ENCODE measurements at regions not wholly inside any gene's neighbourhood (a gene's known extent, or its start where the extent isn't known, plus 50 kb on each side); places are given as distances from the start of the nearest gene placed in this dataset.

GRCh38 chr18:42340423-42341009, 385.5 kb downstream of the PIK3C3 start:
- FAIRE-seq (no peak), DNase-seq (ENCODE audit: low read depth) (no peak)
- TF ChIP-seq, protein P1, sequence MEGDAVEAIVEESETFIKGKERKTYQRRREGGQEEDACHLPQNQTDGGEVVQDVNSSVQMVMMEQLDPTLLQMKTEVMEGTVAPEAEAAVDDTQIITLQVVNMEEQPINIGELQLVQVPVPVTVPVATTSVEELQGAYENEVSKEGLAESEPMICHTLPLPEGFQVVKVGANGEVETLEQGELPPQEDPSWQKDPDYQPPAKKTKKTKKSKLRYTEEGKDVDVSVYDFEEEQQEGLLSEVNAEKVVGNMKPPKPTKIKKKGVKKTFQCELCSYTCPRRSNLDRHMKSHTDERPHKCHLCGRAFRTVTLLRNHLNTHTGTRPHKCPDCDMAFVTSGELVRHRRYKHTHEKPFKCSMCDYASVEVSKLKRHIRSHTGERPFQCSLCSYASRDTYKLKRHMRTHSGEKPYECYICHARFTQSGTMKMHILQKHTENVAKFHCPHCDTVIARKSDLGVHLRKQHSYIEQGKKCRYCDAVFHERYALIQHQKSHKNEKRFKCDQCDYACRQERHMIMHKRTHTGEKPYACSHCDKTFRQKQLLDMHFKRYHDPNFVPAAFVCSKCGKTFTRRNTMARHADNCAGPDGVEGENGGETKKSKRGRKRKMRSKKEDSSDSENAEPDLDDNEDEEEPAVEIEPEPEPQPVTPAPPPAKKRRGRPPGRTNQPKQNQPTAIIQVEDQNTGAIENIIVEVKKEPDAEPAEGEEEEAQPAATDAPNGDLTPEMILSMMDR (IDR thresholded peaks at IDR 0.05; ENCODE audit: insufficient read depth, low read length, severe bottlenecking), result no peak
- Histone ChIP-seq H3K4me3 (ENCODE audit: low read depth, low read length) (no peak overlapping the region), H3K36me3 (ENCODE audit: control insufficient read depth, insufficient read depth, low read length) (no peaks in the 10 kb centered on the region), H3K27me3 (ENCODE audit: control insufficient read depth, insufficient read depth, low read length) (no peaks in the 10 kb centered on the region)

GRCh38 chr18:42341423-42341822, 386.4 kb downstream of the PIK3C3 start:
- H3K36me3 ChIP-seq (ENCODE audit: control insufficient read depth, insufficient read depth, low read length), result no peaks in the 10 kb centered on the region
- TF ChIP-seq, protein P1 (IDR thresholded peaks at IDR 0.05; ENCODE audit: insufficient read depth, low read length, severe bottlenecking), result no peak
- no peak for DNase-seq (ENCODE audit: low read depth)
- H3K27me3 ChIP-seq (ENCODE audit: control insufficient read depth, insufficient read depth, low read length), result no peaks in the 10 kb centered on the region
- FAIRE-seq, result no peak
- no peak overlapping the region for H3K4me3 ChIP-seq (ENCODE audit: low read depth, low read length)

DNA sequence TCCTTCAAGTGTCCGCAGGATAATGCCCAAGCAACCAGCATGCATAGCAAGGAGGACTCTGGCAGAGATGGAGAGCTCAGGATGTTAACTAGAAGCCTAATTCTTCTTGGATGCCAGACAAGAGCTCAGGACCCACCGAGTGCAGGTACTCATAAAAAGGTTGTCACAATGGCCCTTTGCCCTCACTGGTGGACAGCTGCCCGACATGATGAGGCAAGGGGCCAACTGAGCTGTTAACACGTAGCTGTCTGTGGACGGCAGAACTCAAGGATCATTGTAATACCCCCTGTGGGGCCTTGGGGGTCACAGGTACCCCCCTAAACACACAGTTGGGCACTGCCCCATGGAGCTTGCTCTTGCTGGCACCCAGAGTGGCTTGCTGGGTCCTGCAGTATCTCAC, 393.7 kb downstream of the PIK3C3 start:
- FAIRE-seq (no peak), DNase-seq (ENCODE audit: low read depth) (no peak)
- Histone ChIP-seq H3K36me3 (ENCODE audit: control insufficient read depth, insufficient read depth, low read length) (no peaks in the 10 kb centered on the region), H3K27me3 (ENCODE audit: control insufficient read depth, insufficient read depth, low read length) (no peaks in the 10 kb centered on the region), H3K4me3 (ENCODE audit: low read depth, low read length) (no peak overlapping the region)
- TF ChIP-seq, protein P1 (IDR thresholded peaks at IDR 0.05; ENCODE audit: insufficient read depth, low read length, severe bottlenecking), result no peak

DNA sequence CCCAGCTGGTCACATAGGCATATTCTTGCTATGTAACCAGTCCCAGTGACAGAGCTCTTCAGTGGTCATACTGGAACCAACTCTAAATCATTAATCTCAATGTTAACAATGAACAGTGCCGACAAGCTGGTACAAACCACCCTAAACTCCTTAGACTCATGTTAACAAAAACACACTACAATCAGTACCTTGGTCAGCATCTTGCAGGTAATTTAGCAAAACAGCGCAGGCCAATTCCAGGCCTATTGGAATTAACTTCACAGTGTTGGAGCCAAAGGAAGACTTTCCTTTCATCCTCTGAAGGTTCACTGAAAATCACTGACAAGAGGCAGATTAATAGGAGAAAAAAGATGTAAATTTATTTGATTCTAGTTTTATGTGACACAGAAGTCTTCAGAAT, 396.4 kb downstream of the PIK3C3 start:
- no peaks in the 10 kb centered on the region for H3K27me3 ChIP-seq (ENCODE audit: control insufficient read depth, insufficient read depth, low read length)
- FAIRE-seq (no peak), DNase-seq (ENCODE audit: low read depth) (no peak)
- no peaks in the 10 kb centered on the region for H3K36me3 ChIP-seq (ENCODE audit: control insufficient read depth, insufficient read depth, low read length)
- no peak overlapping the region for H3K4me3 ChIP-seq (ENCODE audit: low read depth, low read length)
- TF ChIP-seq, protein P1 (IDR thresholded peaks at IDR 0.05; ENCODE audit: insufficient read depth, low read length, severe bottlenecking), result no peak

- Histone ChIP-seq H3K4me3 (ENCODE audit: low read depth, low read length) (no peak overlapping the region), H3K36me3 (ENCODE audit: control insufficient read depth, insufficient read depth, low read length) (no peaks in the 10 kb centered on the region), H3K27me3 (ENCODE audit: control insufficient read depth, insufficient read depth, low read length) (no peaks in the 10 kb centered on the region)
- no peak for FAIRE-seq
- TF ChIP-seq, protein P1 (IDR thresholded peaks at IDR 0.05; ENCODE audit: insufficient read depth, low read length, severe bottlenecking), result no peak
- no peak for DNase-seq (ENCODE audit: low read depth)
These were observed 405.7 kb downstream of the PIK3C3 start for GRCh38 chr18:42360716-42361115.

All from bronchial epithelial cell (primary cell).